Ammon's horn (tissue), 1 donor: ENCODE measurements at regions not wholly inside any gene's neighbourhood (a gene's known extent, or its start where the extent isn't known, plus 50 kb on each side); places are given as distances from the start of the nearest gene placed in this dataset.

Source experiments
- DNase-seq: peaks from one replicate; pipeline ENCODE4 v3.0.0-alpha.2; 2016; ENCODE audit warnings: low spot score

GRCh38 chr2:123262856-123263255 is 762.2 kb upstream of the CNTNAP5 start:
- no peak for DNase-seq

GRCh38 chr2:123283431-123283830 is 741.7 kb upstream of the CNTNAP5 start:
- DNase-seq: no peak

GRCh38 chr2:123303731-123304130 is 721.4 kb upstream of the CNTNAP5 start:
- DNase-seq: no peak
